Glutamatergic neuron (in vitro differentiated cells): ENCODE measurements at regions not wholly inside any gene's neighbourhood (a gene's known extent, or its start where the extent isn't known, plus 50 kb on each side); places are given as distances from the start of the nearest gene placed in this dataset.

Experiments
- DNase-seq: peaks from one replicate; pipeline ENCODE4 v3.0.0; 2022
- H3K27ac Mint-ChIP-seq: one replicate; pipeline ENCODE4 v1.8.0; 2020; ENCODE audit warnings: mild to moderate bottlenecking, mixed read lengths, inconsistent platforms; ENCODE audit not compliant: unreplicated experiment
- H3K27me3 Mint-ChIP-seq: one replicate; pipeline ENCODE4 v1.8.0; 2020; ENCODE audit warnings: mild to moderate bottlenecking, moderate library complexity, mixed read lengths, inconsistent platforms; ENCODE audit not compliant: unreplicated experiment
- H3K36me3 Mint-ChIP-seq: one replicate; pipeline ENCODE4 v1.8.0; 2020; ENCODE audit warnings: mild to moderate bottlenecking, mixed read lengths, inconsistent platforms; ENCODE audit not compliant: unreplicated experiment
- H3K4me1 Mint-ChIP-seq: one replicate; pipeline ENCODE4 v1.8.0; 2020; ENCODE audit warnings: mild to moderate bottlenecking, low read depth, mixed read lengths, inconsistent platforms; ENCODE audit not compliant: unreplicated experiment
- H3K4me3 Mint-ChIP-seq: one replicate; pipeline ENCODE4 v1.8.0; 2020; ENCODE audit warnings: mild to moderate bottlenecking, mixed read lengths, inconsistent platforms; ENCODE audit not compliant: unreplicated experiment
- H3K9me3 Mint-ChIP-seq: one replicate; pipeline ENCODE4 v1.8.0; 2020; ENCODE audit warnings: mild to moderate bottlenecking, moderate library complexity, mixed read lengths, inconsistent platforms; ENCODE audit not compliant: unreplicated experiment
- CTCF ChIP-seq: fragments of 200-600 bp; sonication (generic); IDR thresholded peaks from one replicate; pipeline ENCODE4 v1.5.0; 2021; ENCODE audit not compliant: partially characterized antibody, unreplicated experiment

GRCh38 chr12:89951694-89952060 is 243.0 kb upstream of the ATP2B1 start:
- TF ChIP-seq CTCF: no peak
- DNase-seq: no peak
- H3K9me3 Mint-ChIP-seq: no peaks in the 10 kb centered on the region
- H3K27me3 Mint-ChIP-seq: no peaks in the 10 kb centered on the region
- no peak overlapping the region for H3K27ac Mint-ChIP-seq
- H3K4me3 Mint-ChIP-seq: no peak overlapping the region
- no peaks in the 10 kb centered on the region for H3K4me1 Mint-ChIP-seq
- H3K36me3 Mint-ChIP-seq: no peaks in the 10 kb centered on the region

GRCh38 chr12:89951050-89951693 is 242.5 kb upstream of the ATP2B1 start:
- Mint-ChIP-seq H3K36me3 (no peaks in the 10 kb centered on the region), H3K4me3 (no peak overlapping the region), H3K27me3 (no peaks in the 10 kb centered on the region), H3K9me3 (no peaks in the 10 kb centered on the region), H3K4me1 (no peaks in the 10 kb centered on the region), H3K27ac (no peak overlapping the region)
- TF ChIP-seq CTCF: no peak
- DNase-seq: no peak

GRCh38 chr12:89950421-89950820 is 241.8 kb upstream of the ATP2B1 start:
- Mint-ChIP-seq H3K36me3 (no peaks in the 10 kb centered on the region), H3K9me3 (no peaks in the 10 kb centered on the region)
- TF ChIP-seq CTCF: no peak

GRCh38 chr12:89949457-89950195 is 241.0 kb upstream of the ATP2B1 start:
- TF ChIP-seq CTCF: no peak
- H3K27ac Mint-ChIP-seq: no peak overlapping the region
- no peak for DNase-seq
- no peaks in the 10 kb centered on the region for H3K4me1 Mint-ChIP-seq
- H3K4me3 Mint-ChIP-seq: no peak overlapping the region
- no peaks in the 10 kb centered on the region for H3K9me3 Mint-ChIP-seq
- no peaks in the 10 kb centered on the region for H3K36me3 Mint-ChIP-seq
- no peaks in the 10 kb centered on the region for H3K27me3 Mint-ChIP-seq

More at GRCh38 chr12:89950421-89950820, 241.8 kb upstream of the ATP2B1 start:
- Mint-ChIP-seq H3K27ac (no peak overlapping the region), H3K4me3 (no peak overlapping the region), H3K4me1 (no peaks in the 10 kb centered on the region), H3K27me3 (no peaks in the 10 kb centered on the region)
- DNase-seq: no peak
